ENCODE measurements at regions not wholly inside any gene's neighbourhood (a gene's known extent, or its start where the extent isn't known, plus 50 kb on each side); places are given as distances from the start of the nearest gene placed in this dataset.

DNA sequence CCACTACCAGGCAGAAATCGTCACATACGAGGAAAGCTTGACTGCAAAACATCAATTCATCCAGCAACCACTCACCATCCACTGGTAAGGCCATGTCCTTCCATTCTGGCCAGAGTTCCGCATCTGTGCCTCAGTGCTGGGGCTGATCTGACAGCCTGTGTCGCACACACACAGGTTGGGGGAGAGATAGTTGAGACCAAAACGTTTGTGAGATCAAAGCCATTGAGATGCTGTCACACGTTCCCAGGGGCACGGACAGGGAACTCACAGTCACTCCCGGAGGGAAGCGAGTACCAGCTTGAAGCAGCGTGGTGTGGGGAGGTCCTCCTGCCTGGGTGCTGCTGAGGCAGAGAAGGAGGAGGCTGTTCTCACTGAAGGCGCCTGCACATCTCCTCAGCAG, 458.5 kb upstream of the SALL3 start:
- Histone ChIP-seq H3K27ac (ENCODE audit: low read depth in 2 of 2, low read length in 1 of 2) (no peak overlapping the region), H3K9me3 (ENCODE audit: control insufficient read depth in 2 of 2, insufficient read depth in 1 of 2, low read depth in 1 of 2, low read length in 1 of 2) (peaks cover 0 to 4% of the 10 kb centered on the region in 2 donors), H3K4me3 (ENCODE audit: low read depth in 1 of 2, low read length in 2 of 2) (no peak overlapping the region), H3K36me3 (ENCODE audit: control insufficient read depth in 2 of 2, insufficient read depth in 2 of 2, low read length in 1 of 2) (no peaks in the 10 kb centered on the region), H3K27me3 (ENCODE audit: control insufficient read depth in 1 of 2, insufficient read depth in 2 of 2, low read length in 2 of 2) (no peaks in the 10 kb centered on the region), H3K4me1 (ENCODE audit: control insufficient read depth in 2 of 2, insufficient read depth in 2 of 2, low read length in 1 of 2) (no peaks in the 10 kb centered on the region)
- 78% methylated on average over 11 of the region's 11 CpGs for WGBS, 2 donors

- 91 to 93% methylated on average over 8 of the region's 8 CpGs for WGBS, 2 donors
These were observed 457.9 kb upstream of the SALL3 start for GRCh38 chr18:78521744-78522143.

GRCh38 chr18:78522507-78522906, 457.1 kb upstream of the SALL3 start:
- Histone ChIP-seq H3K27ac (ENCODE audit: low read depth in 2 of 2, low read length in 1 of 2) (no peak overlapping the region), H3K4me1 (ENCODE audit: control insufficient read depth in 2 of 2, insufficient read depth in 2 of 2, low read length in 1 of 2) (no peaks in the 10 kb centered on the region), H3K27me3 (ENCODE audit: control insufficient read depth in 1 of 2, insufficient read depth in 2 of 2, low read length in 2 of 2) (no peaks in the 10 kb centered on the region), H3K4me3 (ENCODE audit: low read depth in 1 of 2, low read length in 2 of 2) (no peak overlapping the region), H3K9me3 (ENCODE audit: control insufficient read depth in 2 of 2, insufficient read depth in 1 of 2, low read depth in 1 of 2, low read length in 1 of 2) (peaks cover 0 to 4% of the 10 kb centered on the region in 2 donors), H3K36me3 (ENCODE audit: control insufficient read depth in 2 of 2, insufficient read depth in 2 of 2, low read length in 1 of 2) (no peaks in the 10 kb centered on the region)
- WGBS, 2 donors = 91 to 96% methylated on average over 8 of the region's 8 CpGs

More at GRCh38 chr18:78521744-78522143, 457.9 kb upstream of the SALL3 start:
- Histone ChIP-seq H3K36me3 (ENCODE audit: control insufficient read depth in 2 of 2, insufficient read depth in 2 of 2, low read length in 1 of 2) (no peaks in the 10 kb centered on the region), H3K4me3 (ENCODE audit: low read depth in 1 of 2, low read length in 2 of 2) (no peak overlapping the region), H3K4me1 (ENCODE audit: control insufficient read depth in 2 of 2, insufficient read depth in 2 of 2, low read length in 1 of 2) (no peaks in the 10 kb centered on the region), H3K27me3 (ENCODE audit: control insufficient read depth in 1 of 2, insufficient read depth in 2 of 2, low read length in 2 of 2) (no peaks in the 10 kb centered on the region), H3K27ac (ENCODE audit: low read depth in 2 of 2, low read length in 1 of 2) (no peak overlapping the region), H3K9me3 (ENCODE audit: control insufficient read depth in 2 of 2, insufficient read depth in 1 of 2, low read depth in 1 of 2, low read length in 1 of 2) (peaks cover 0 to 4% of the 10 kb centered on the region in 2 donors)

DNA sequence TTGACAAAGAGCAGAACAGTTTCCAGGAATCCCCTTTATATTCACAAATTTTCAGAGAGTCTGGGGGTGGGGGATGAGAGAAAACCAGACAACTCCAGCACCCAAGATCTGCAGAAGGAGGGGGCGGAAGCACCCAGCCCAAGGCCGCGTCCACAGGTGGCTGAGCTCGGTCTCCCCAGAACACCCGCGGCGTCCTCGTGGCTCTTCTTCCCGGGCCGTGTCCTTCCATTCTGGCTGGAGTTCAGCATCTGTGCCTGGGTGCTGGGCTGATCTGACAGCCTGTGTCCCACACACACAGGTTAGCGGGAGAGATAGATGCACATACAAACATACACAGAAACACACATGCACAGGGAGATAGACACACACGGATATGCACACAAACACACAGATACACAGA, 455.8 kb upstream of the SALL3 start:
- Histone ChIP-seq H3K27ac (ENCODE audit: low read depth in 2 of 2, low read length in 1 of 2) (no peak overlapping the region), H3K4me1 (ENCODE audit: control insufficient read depth in 2 of 2, insufficient read depth in 2 of 2, low read length in 1 of 2) (no peaks in the 10 kb centered on the region), H3K4me3 (ENCODE audit: low read depth in 1 of 2, low read length in 2 of 2) (no peak overlapping the region), H3K27me3 (ENCODE audit: control insufficient read depth in 1 of 2, insufficient read depth in 2 of 2, low read length in 2 of 2) (no peaks in the 10 kb centered on the region), H3K36me3 (ENCODE audit: control insufficient read depth in 2 of 2, insufficient read depth in 2 of 2, low read length in 1 of 2) (no peaks in the 10 kb centered on the region), H3K9me3 (ENCODE audit: control insufficient read depth in 2 of 2, insufficient read depth in 1 of 2, low read depth in 1 of 2, low read length in 1 of 2) (peaks cover 0 to 4% of the 10 kb centered on the region in 2 donors)
- 87 to 89% methylated on average over 12 of the region's 12 CpGs for WGBS, 2 donors

- Histone ChIP-seq H3K4me1 (ENCODE audit: control insufficient read depth in 2 of 2, insufficient read depth in 2 of 2, low read length in 1 of 2) (no peaks in the 10 kb centered on the region), H3K27ac (ENCODE audit: low read depth in 2 of 2, low read length in 1 of 2) (no peak overlapping the region), H3K36me3 (ENCODE audit: control insufficient read depth in 2 of 2, insufficient read depth in 2 of 2, low read length in 1 of 2) (no peaks in the 10 kb centered on the region), H3K9me3 (ENCODE audit: control insufficient read depth in 2 of 2, insufficient read depth in 1 of 2, low read depth in 1 of 2, low read length in 1 of 2) (peaks cover 0 to 4% of the 10 kb centered on the region in 2 donors), H3K27me3 (ENCODE audit: control insufficient read depth in 1 of 2, insufficient read depth in 2 of 2, low read length in 2 of 2) (no peaks in the 10 kb centered on the region), H3K4me3 (ENCODE audit: low read depth in 1 of 2, low read length in 2 of 2) (no peak overlapping the region)
- 67 to 77% methylated on average over 11 of the region's 11 CpGs for WGBS, 2 donors
These were observed 454.1 kb upstream of the SALL3 start for GRCh38 chr18:78525366-78526111.

- peaks cover 0 to 4% of the 10 kb centered on the region in 2 donors for H3K9me3 ChIP-seq (ENCODE audit: control insufficient read depth in 2 of 2, insufficient read depth in 1 of 2, low read depth in 1 of 2, low read length in 1 of 2)
- H3K4me3 ChIP-seq (ENCODE audit: low read depth in 1 of 2, low read length in 2 of 2) = no peak overlapping the region
- WGBS, 2 donors = 49 to 52% methylated on average over 10 of the region's 10 CpGs
- H3K4me1 ChIP-seq (ENCODE audit: control insufficient read depth in 2 of 2, insufficient read depth in 2 of 2, low read length in 1 of 2) = no peaks in the 10 kb centered on the region
- H3K27me3 ChIP-seq (ENCODE audit: control insufficient read depth in 1 of 2, insufficient read depth in 2 of 2, low read length in 2 of 2) = no peaks in the 10 kb centered on the region
- H3K36me3 ChIP-seq (ENCODE audit: control insufficient read depth in 2 of 2, insufficient read depth in 2 of 2, low read length in 1 of 2) = no peaks in the 10 kb centered on the region
- H3K27ac ChIP-seq (ENCODE audit: low read depth in 2 of 2, low read length in 1 of 2) = no peak overlapping the region
These were observed 453.3 kb upstream of the SALL3 start for GRCh38 chr18:78526275-78526674.

DNA sequence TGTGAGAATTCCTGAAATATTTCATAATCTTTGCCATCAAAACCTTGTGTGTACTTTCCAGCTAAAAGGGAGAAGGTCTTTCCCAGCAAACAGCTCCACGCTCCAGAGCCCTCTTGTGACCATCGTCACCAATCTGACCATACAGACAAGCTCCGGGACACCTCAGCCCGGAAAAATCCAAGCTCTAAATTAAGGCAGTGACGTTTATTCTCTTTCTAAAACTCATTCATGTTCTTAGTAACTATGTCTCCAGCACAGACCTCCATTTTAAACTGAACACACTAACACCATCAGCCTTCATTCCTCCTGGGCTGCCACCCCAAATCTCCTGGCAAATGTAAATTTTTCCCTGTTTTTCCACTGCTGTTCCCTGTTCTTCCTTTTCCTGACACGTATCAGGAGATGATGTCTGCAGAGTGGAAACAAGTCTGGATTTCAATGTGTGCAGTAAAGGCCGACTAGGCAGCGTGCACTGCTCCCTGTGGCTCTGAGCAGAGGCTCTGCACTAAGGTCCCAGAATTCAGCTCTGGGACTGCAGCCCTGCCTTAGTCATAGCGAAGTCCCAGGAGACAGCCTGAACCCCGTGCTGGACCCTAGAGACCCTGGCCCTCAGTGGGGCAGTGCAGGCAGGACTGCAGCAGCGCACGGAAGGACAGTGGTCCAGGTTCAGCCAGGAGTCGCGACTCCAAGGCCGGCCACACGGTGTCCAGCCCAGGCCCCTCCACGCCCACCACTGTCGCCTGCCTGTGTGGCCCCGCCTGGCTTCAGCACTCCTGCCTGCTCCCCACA, 452.5 kb upstream of the SALL3 start:
- 69 to 81% methylated on average over 17 to 19 of the region's 19 CpGs for WGBS, 2 donors
- H3K27me3 ChIP-seq (ENCODE audit: control insufficient read depth in 1 of 2, insufficient read depth in 2 of 2, low read length in 2 of 2) = no peaks in the 10 kb centered on the region
- peaks cover 0 to 4% of the 10 kb centered on the region in 2 donors for H3K9me3 ChIP-seq (ENCODE audit: control insufficient read depth in 2 of 2, insufficient read depth in 1 of 2, low read depth in 1 of 2, low read length in 1 of 2)
- no peak overlapping the region for H3K4me3 ChIP-seq (ENCODE audit: low read depth in 1 of 2, low read length in 2 of 2)
- H3K27ac ChIP-seq (ENCODE audit: low read depth in 2 of 2, low read length in 1 of 2) = no peak overlapping the region
- H3K4me1 ChIP-seq (ENCODE audit: control insufficient read depth in 2 of 2, insufficient read depth in 2 of 2, low read length in 1 of 2) = no peaks in the 10 kb centered on the region
- no peaks in the 10 kb centered on the region for H3K36me3 ChIP-seq (ENCODE audit: control insufficient read depth in 2 of 2, insufficient read depth in 2 of 2, low read length in 1 of 2)

- Histone ChIP-seq H3K27me3 (ENCODE audit: control insufficient read depth in 1 of 2, insufficient read depth in 2 of 2, low read length in 2 of 2) (no peaks in the 10 kb centered on the region), H3K4me3 (ENCODE audit: low read depth in 1 of 2, low read length in 2 of 2) (no peak overlapping the region), H3K36me3 (ENCODE audit: control insufficient read depth in 2 of 2, insufficient read depth in 2 of 2, low read length in 1 of 2) (no peaks in the 10 kb centered on the region), H3K4me1 (ENCODE audit: control insufficient read depth in 2 of 2, insufficient read depth in 2 of 2, low read length in 1 of 2) (no peaks in the 10 kb centered on the region), H3K9me3 (ENCODE audit: control insufficient read depth in 2 of 2, insufficient read depth in 1 of 2, low read depth in 1 of 2, low read length in 1 of 2) (peaks cover 0 to 4% of the 10 kb centered on the region in 2 donors), H3K27ac (ENCODE audit: low read depth in 2 of 2, low read length in 1 of 2) (no peak overlapping the region)
- 85 to 91% methylated on average over 11 of the region's 11 CpGs for WGBS, 2 donors
These were observed 451.6 kb upstream of the SALL3 start for GRCh38 chr18:78527984-78528383.

GRCh38 chr18:78528411-78529258, 451.0 kb upstream of the SALL3 start:
- Histone ChIP-seq H3K9me3 (ENCODE audit: control insufficient read depth in 2 of 2, insufficient read depth in 1 of 2, low read depth in 1 of 2, low read length in 1 of 2) (no peaks in the 10 kb centered on the region), H3K36me3 (ENCODE audit: control insufficient read depth in 2 of 2, insufficient read depth in 2 of 2, low read length in 1 of 2) (no peaks in the 10 kb centered on the region), H3K4me1 (ENCODE audit: control insufficient read depth in 2 of 2, insufficient read depth in 2 of 2, low read length in 1 of 2) (no peaks in the 10 kb centered on the region), H3K27me3 (ENCODE audit: control insufficient read depth in 1 of 2, insufficient read depth in 2 of 2, low read length in 2 of 2) (no peaks in the 10 kb centered on the region), H3K4me3 (ENCODE audit: low read depth in 1 of 2, low read length in 2 of 2) (no peak overlapping the region), H3K27ac (ENCODE audit: low read depth in 2 of 2, low read length in 1 of 2) (no peak overlapping the region)
- WGBS, 2 donors = 62 to 66% methylated on average over 17 of the region's 17 CpGs
